Activated CD4-positive, alpha-beta T cell treated with anti-CD3 and anti-CD28 coated beads, Interleukin-2, amount 50 U/mL, for 24 hours (primary cell): ENCODE measurements at regions not wholly inside any gene's neighbourhood (a gene's known extent, or its start where the extent isn't known, plus 50 kb on each side); places are given as distances from the start of the nearest gene placed in this dataset.

ENCODE experiments used
- DNase-seq, 2 donors: peaks; one replicate each; pipeline ENCODE4 v3.0.0-alpha.2; 2020; ENCODE audit warnings: low read depth in 1 of 2, low spot score in 1 of 2

GRCh38 chr7:36006636-36007229, 146.3 kb upstream of the EEPD1 start:
- no peak for DNase-seq

- DNase-seq: no peak
Measured at GRCh38 chr7:36010656-36011587, 142.1 kb upstream of the EEPD1 start.

- no peak for DNase-seq
Measured at GRCh38 chr7:36011588-36011965, 141.5 kb upstream of the EEPD1 start.

- no peak for DNase-seq
Measured at GRCh38 chr7:36013246-36014014, 139.6 kb upstream of the EEPD1 start.

GRCh38 chr7:36014961-36015360, 138.1 kb upstream of the EEPD1 start:
- DNase-seq: no peak

- DNase-seq: no peak
Measured at GRCh38 chr7:36015733-36016132, 137.3 kb upstream of the EEPD1 start.

- DNase-seq: no peak
Measured at GRCh38 chr7:36016648-36017047, 136.4 kb upstream of the EEPD1 start.

- no peak for DNase-seq
Measured at GRCh38 chr7:36017111-36017510, 135.9 kb upstream of the EEPD1 start.

- DNase-seq: no peak
Measured at GRCh38 chr7:36018816-36019484, 134.1 kb upstream of the EEPD1 start.

- no peak for DNase-seq
Measured at GRCh38 chr7:36019538-36019937, 133.5 kb upstream of the EEPD1 start.

GRCh38 chr7:36019980-36020379, 133.1 kb upstream of the EEPD1 start:
- DNase-seq: no peak

- DNase-seq: no peak
Measured at GRCh38 chr7:36021367-36021766, 131.7 kb upstream of the EEPD1 start.

GRCh38 chr7:36021917-36022550, 131.0 kb upstream of the EEPD1 start:
- DNase-seq: no peak

GRCh38 chr7:36023033-36023560, 130.0 kb upstream of the EEPD1 start:
- no peak for DNase-seq

GRCh38 chr7:36025190-36025589, 127.9 kb upstream of the EEPD1 start:
- DNase-seq: no peak

GRCh38 chr7:36029311-36029710, 123.7 kb upstream of the EEPD1 start:
- no peak for DNase-seq

- DNase-seq: no peak
Measured at GRCh38 chr7:36029853-36030515, 123.1 kb upstream of the EEPD1 start.

- DNase-seq: no peak
Measured at GRCh38 chr7:36032361-36032818, 120.7 kb upstream of the EEPD1 start.

- DNase-seq: no peak
Measured at GRCh38 chr7:36034020-36034419, 119.0 kb upstream of the EEPD1 start.

GRCh38 chr7:36035186-36035585, 117.9 kb upstream of the EEPD1 start:
- no peak for DNase-seq
